Mesendoderm (in vitro differentiated cells): ENCODE measurements at regions not wholly inside any gene's neighbourhood (a gene's known extent, or its start where the extent isn't known, plus 50 kb on each side); places are given as distances from the start of the nearest gene placed in this dataset.

Experiments used
- DNase-seq: peaks from one replicate; pipeline ENCODE4 v3.0.0; 2013
- H2AK5ac ChIP-seq: 2 replicates; pipeline ENCODE4 v1.6.1; 2013; ENCODE audit warnings: low read length, inconsistent platforms
- H2BK120ac ChIP-seq: 2 replicates; pipeline ENCODE4 v1.6.1; 2013; ENCODE audit warnings: low read depth, mild to moderate bottlenecking, low read length, moderate library complexity, mixed read lengths
- H2BK15ac ChIP-seq: replicated peaks from 2 replicates; pipeline ENCODE4 v1.6.1; 2013; ENCODE audit warnings: low read depth, mild to moderate bottlenecking, moderate library complexity
- H2BK5ac ChIP-seq: 2 replicates; pipeline ENCODE4 v1.6.1; 2013; ENCODE audit warnings: low read length, inconsistent platforms
- H3K18ac ChIP-seq: 2 replicates; pipeline ENCODE4 v1.6.1; 2013; ENCODE audit warnings: mild to moderate bottlenecking, low read length, mixed read lengths
- H3K23ac ChIP-seq: one replicate; pipeline ENCODE4 v1.6.1; 2013; ENCODE audit warnings: low read length
- H3K27ac ChIP-seq: 2 replicates; pipeline ENCODE4 v1.5.1; 2013; ENCODE audit warnings: low read depth, mild to moderate bottlenecking, inconsistent platforms, low read length, moderate library complexity
- H3K27me3 ChIP-seq: 2 replicates; pipeline ENCODE4 v1.6.1; 2013; ENCODE audit warnings: low read length, control low read depth, mild to moderate bottlenecking, inconsistent platforms; ENCODE audit not compliant: insufficient read depth, poor library complexity
- H3K36me3 ChIP-seq: 2 replicates; pipeline ENCODE4 v1.6.1; 2013; ENCODE audit warnings: low read length, inconsistent platforms; ENCODE audit not compliant: control insufficient read depth, insufficient read depth
- H3K4ac ChIP-seq: one replicate; pipeline ENCODE4 v1.6.1; 2013; ENCODE audit warnings: low read depth, mild to moderate bottlenecking, low read length, moderate library complexity
- H3K4me1 ChIP-seq: 2 replicates; pipeline ENCODE4 v1.6.1; 2013; ENCODE audit warnings: low read depth, low read length, inconsistent platforms; ENCODE audit not compliant: control insufficient read depth
- H3K4me2 ChIP-seq: 2 replicates; pipeline ENCODE4 v1.6.1; 2013; ENCODE audit warnings: low read length
- H3K4me3 ChIP-seq: 2 replicates; pipeline ENCODE4 v1.5.1; 2013; ENCODE audit warnings: mild to moderate bottlenecking, low read length
- H3K56ac ChIP-seq: one replicate; pipeline ENCODE4 v1.6.1; 2013; ENCODE audit warnings: low read length
- H3K79me1 ChIP-seq: 2 replicates; pipeline ENCODE4 v1.6.1; 2013; ENCODE audit warnings: low read length, inconsistent platforms
- H3K79me2 ChIP-seq: 2 replicates; pipeline ENCODE4 v1.6.1; 2013; ENCODE audit warnings: mild to moderate bottlenecking, low read length; ENCODE audit not compliant: control insufficient read depth, insufficient read depth
- H3K9ac ChIP-seq: 2 replicates; pipeline ENCODE4 v1.6.1; 2013; ENCODE audit warnings: low read length, inconsistent platforms
- H4K5ac ChIP-seq: one replicate; pipeline ENCODE4 v1.6.1; 2013; ENCODE audit warnings: low read length
- H4K8ac ChIP-seq: one replicate; pipeline ENCODE4 v1.6.1; 2013; ENCODE audit warnings: low read depth, mild to moderate bottlenecking, control low read depth, low read length, moderate library complexity
- WGBS: extraction: QIAGEN DNeasy Blood & Tissue Kit; methylation state at CpG from one replicate; pipeline ENCODE4 v1.1.7; 2013; ENCODE audit warnings: low lambda C conversion rate, missing lambda C conversion rate; ENCODE audit not compliant: insufficient coverage; ENCODE audit errors: extremely low coverage; 5-methylcytosine and 5-hydroxymethylcytosine counted together

- Histone ChIP-seq H3K79me1 (no peaks in the 10 kb centered on the region), H4K5ac (no peak overlapping the region), H3K36me3 (no peaks in the 10 kb centered on the region), H3K4me1 (no peaks in the 10 kb centered on the region), H4K8ac (no peak overlapping the region), H2BK120ac (no peak overlapping the region), H3K4ac (no peak overlapping the region), H2AK5ac (no peak overlapping the region), H2BK5ac (no peak overlapping the region), H3K18ac (no peak overlapping the region), H2BK15ac (no peak overlapping the region), H3K23ac (no peak overlapping the region), H3K9ac (no peak overlapping the region), H3K4me3 (no peak overlapping the region), H3K4me2 (no peak overlapping the region), H3K79me2 (no peaks in the 10 kb centered on the region), H3K56ac (no peak overlapping the region), H3K27ac (no peak overlapping the region), H3K27me3 (no peaks in the 10 kb centered on the region)
- WGBS = no CpG with 5 or more reads among the region's 1 CpG
- peak; percentile 43 for DNase-seq
Measured at GRCh38 chr21:17371450-17371849, 141.4 kb upstream of the CXADR start.

- Histone ChIP-seq H3K4ac (no peak overlapping the region), H2BK15ac (no peak overlapping the region), H3K9ac (no peak overlapping the region), H3K23ac (no peak overlapping the region), H4K8ac (no peak overlapping the region), H3K4me1 (no peaks in the 10 kb centered on the region), H3K4me2 (no peak overlapping the region), H4K5ac (no peak overlapping the region), H3K79me2 (no peaks in the 10 kb centered on the region), H3K4me3 (no peak overlapping the region), H2BK5ac (no peak overlapping the region), H3K18ac (no peak overlapping the region), H3K36me3 (no peaks in the 10 kb centered on the region), H3K27me3 (no peaks in the 10 kb centered on the region), H3K56ac (no peak overlapping the region), H2BK120ac (no peak overlapping the region), H2AK5ac (no peak overlapping the region), H3K27ac (no peak overlapping the region), H3K79me1 (no peaks in the 10 kb centered on the region)
- no CpG with 5 or more reads among the region's 2 CpGs for WGBS
- DNase-seq = no peak
Measured at GRCh38 chr21:17372200-17372599, 140.6 kb upstream of the CXADR start.

- no peak overlapping the region for H3K4ac ChIP-seq
- no peak overlapping the region for H3K4me2 ChIP-seq
- H2BK120ac ChIP-seq = no peak overlapping the region
- no peak overlapping the region for H3K18ac ChIP-seq
- no peak overlapping the region for H2BK5ac ChIP-seq
- no peak overlapping the region for H2BK15ac ChIP-seq
- no peaks in the 10 kb centered on the region for H3K79me1 ChIP-seq
- no peaks in the 10 kb centered on the region for H3K36me3 ChIP-seq
- DNase-seq = peak; percentile 19
- H3K23ac ChIP-seq = no peak overlapping the region
- no peaks in the 10 kb centered on the region for H3K79me2 ChIP-seq
- no peaks in the 10 kb centered on the region for H3K27me3 ChIP-seq
- H3K9ac ChIP-seq = no peak overlapping the region
- no CpG with 5 or more reads among the region's 2 CpGs for WGBS
- no peaks in the 10 kb centered on the region for H3K4me1 ChIP-seq
- no peak overlapping the region for H3K4me3 ChIP-seq
- no peak overlapping the region for H4K5ac ChIP-seq
- H2AK5ac ChIP-seq = no peak overlapping the region
- no peak overlapping the region for H3K56ac ChIP-seq
- no peak overlapping the region for H3K27ac ChIP-seq
- H4K8ac ChIP-seq = no peak overlapping the region
Measured at GRCh38 chr21:17386498-17386897, 126.3 kb upstream of the CXADR start.

DNA sequence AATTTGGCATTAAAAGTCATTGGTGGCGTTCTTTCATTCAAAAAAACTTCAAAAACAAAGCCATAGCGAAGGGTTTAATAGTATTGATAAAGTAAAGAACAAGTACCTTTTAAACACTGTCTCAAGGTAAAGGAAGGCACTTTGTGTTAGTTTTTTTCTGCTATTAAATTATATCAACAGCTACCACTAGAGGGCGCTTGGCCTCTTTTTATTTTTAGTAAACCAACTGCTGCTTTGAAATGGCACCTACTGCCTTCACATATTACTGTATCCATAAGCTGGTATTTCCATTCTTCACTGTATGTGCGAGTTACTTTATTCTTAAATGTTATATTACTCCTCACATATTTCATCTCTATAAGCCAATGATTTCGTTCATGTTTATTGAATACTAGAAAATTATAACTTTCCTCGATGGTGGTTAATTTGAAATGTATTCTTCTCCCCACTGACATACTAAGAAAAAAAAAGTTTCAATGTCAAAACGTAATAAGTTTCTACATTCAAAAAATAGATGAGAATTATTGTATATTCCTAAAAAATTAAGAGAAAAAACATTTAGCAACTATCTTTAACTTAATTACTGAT lies 125.7 kb upstream of the CXADR start:
- Histone ChIP-seq H3K36me3 (no peaks in the 10 kb centered on the region), H2AK5ac (no peak overlapping the region), H4K8ac (no peak overlapping the region), H3K4me3 (no peak overlapping the region), H3K18ac (no peak overlapping the region), H3K79me2 (no peaks in the 10 kb centered on the region), H2BK5ac (no peak overlapping the region), H3K9ac (no peak overlapping the region), H3K23ac (no peak overlapping the region), H3K4me1 (no peaks in the 10 kb centered on the region), H2BK15ac (no peak overlapping the region), H3K4me2 (no peak overlapping the region), H4K5ac (no peak overlapping the region), H3K79me1 (no peaks in the 10 kb centered on the region), H3K56ac (no peak overlapping the region), H2BK120ac (no peak overlapping the region), H3K27me3 (no peaks in the 10 kb centered on the region), H3K27ac (no peak overlapping the region), H3K4ac (no peak overlapping the region)
- peak; percentile 69 for DNase-seq
- no CpG with 5 or more reads among the region's 7 CpGs for WGBS

- no peak overlapping the region for H3K23ac ChIP-seq
- H3K56ac ChIP-seq = no peak overlapping the region
- no peak overlapping the region for H2BK15ac ChIP-seq
- H3K27ac ChIP-seq = no peak overlapping the region
- H3K4me2 ChIP-seq = no peak overlapping the region
- no peak overlapping the region for H3K9ac ChIP-seq
- no CpG with 5 or more reads among the region's 4 CpGs for WGBS
- H3K27me3 ChIP-seq = no peaks in the 10 kb centered on the region
- no peaks in the 10 kb centered on the region for H3K79me2 ChIP-seq
- H4K8ac ChIP-seq = no peak overlapping the region
- no peak overlapping the region for H4K5ac ChIP-seq
- no peak overlapping the region for H3K4me3 ChIP-seq
- H3K36me3 ChIP-seq = no peaks in the 10 kb centered on the region
- no peak overlapping the region for H2BK120ac ChIP-seq
- H3K4me1 ChIP-seq = no peaks in the 10 kb centered on the region
- H3K4ac ChIP-seq = no peak overlapping the region
- H2BK5ac ChIP-seq = no peak overlapping the region
- no peaks in the 10 kb centered on the region for H3K79me1 ChIP-seq
- peak; percentile 23 for DNase-seq
- no peak overlapping the region for H2AK5ac ChIP-seq
- no peak overlapping the region for H3K18ac ChIP-seq
Measured at GRCh38 chr21:17388226-17388625, 124.6 kb upstream of the CXADR start.

DNA sequence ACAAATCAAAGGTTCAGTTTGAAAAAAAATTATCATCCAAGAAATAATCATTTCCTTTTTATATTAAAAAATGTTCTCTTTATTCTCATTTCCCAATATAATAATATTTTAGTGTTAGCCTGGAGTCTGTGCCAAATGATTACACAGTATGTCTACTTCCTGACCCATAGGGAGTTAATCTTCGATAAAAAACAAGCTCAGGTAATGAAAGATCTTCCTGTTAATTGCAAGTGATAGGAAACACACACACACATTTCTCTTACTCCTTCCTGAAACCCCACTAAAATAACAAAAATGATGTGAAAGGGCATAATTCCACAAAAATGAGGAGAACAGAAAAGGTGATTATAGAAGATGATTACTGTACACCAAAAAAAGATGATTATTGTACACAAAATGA lies 123.5 kb upstream of the CXADR start:
- no peak for DNase-seq
- H2BK5ac ChIP-seq = no peak overlapping the region
- H3K18ac ChIP-seq = no peak overlapping the region
- no peak overlapping the region for H3K27ac ChIP-seq
- no peak overlapping the region for H2AK5ac ChIP-seq
- no peak overlapping the region for H3K4me3 ChIP-seq
- no peaks in the 10 kb centered on the region for H3K79me1 ChIP-seq
- H3K56ac ChIP-seq = no peak overlapping the region
- H2BK15ac ChIP-seq = no peak overlapping the region
- H3K4me2 ChIP-seq = no peak overlapping the region
- H3K23ac ChIP-seq = no peak overlapping the region
- H4K5ac ChIP-seq = no peak overlapping the region
- no peak overlapping the region for H3K9ac ChIP-seq
- H3K79me2 ChIP-seq = no peaks in the 10 kb centered on the region
- WGBS = no CpG with 5 or more reads among the region's 1 CpG
- no peak overlapping the region for H3K4ac ChIP-seq
- H3K27me3 ChIP-seq = no peaks in the 10 kb centered on the region
- no peak overlapping the region for H4K8ac ChIP-seq
- H3K36me3 ChIP-seq = no peaks in the 10 kb centered on the region
- no peaks in the 10 kb centered on the region for H3K4me1 ChIP-seq
- H2BK120ac ChIP-seq = no peak overlapping the region
